ENCODE measurements at regions not wholly inside any gene's neighbourhood (a gene's known extent, or its start where the extent isn't known, plus 50 kb on each side); places are given as distances from the start of the nearest gene placed in this dataset.

- no peak for TF ChIP-seq EZH2phosphoT487 (IDR thresholded peaks at IDR 0.05; ENCODE audit: low read length)
- TF ChIP-seq CTCF (IDR thresholded peaks at IDR 0.05; ENCODE audit: low read length) = peak; percentile 29
These were observed 527.7 kb downstream of the FUT8 start for GRCh38 chr14:65940056-65940735.
